ENCODE measurements at regions not wholly inside any gene's neighbourhood (a gene's known extent, or its start where the extent isn't known, plus 50 kb on each side); places are given as distances from the start of the nearest gene placed in this dataset.

GRCh38 chr1:228548788-228549187 lies 61.6 kb downstream of the RNF187 start:
- Histone ChIP-seq H3K9me3 (replicated peaks; ENCODE audit: control insufficient read depth, insufficient read depth, low read length) (no peaks in the 10 kb centered on the region), H3K4me3 (replicated peaks in 1 of 3; ENCODE audit: insufficient read depth in 1 of 3, low read depth in 1 of 3, low read length in 3 of 3) (no peak overlapping the region), H4K20me1 (replicated peaks; ENCODE audit: control insufficient read depth, extremely low read depth, insufficient read depth, low read length) (no peaks in the 10 kb centered on the region), H2AFZ (ENCODE audit: low read depth, low read length) (no peak overlapping the region), H3K27me3 (ENCODE audit: control insufficient read depth in 2 of 2, insufficient read depth in 2 of 2, low read length in 2 of 2) (no peaks in the 10 kb centered on the region), H3K79me2 (ENCODE audit: control insufficient read depth, insufficient read depth, low read length) (no peaks in the 10 kb centered on the region), H3K9ac (replicated peaks; ENCODE audit: extremely low read depth, insufficient read depth, low read length) (no peak overlapping the region), H3K9me1 (replicated peaks; ENCODE audit: control insufficient read depth, extremely low read depth, insufficient read depth, low read length) (no peaks in the 10 kb centered on the region), H3K4me2 (ENCODE audit: insufficient read depth, low read length) (no peak overlapping the region), H3K4me1 (ENCODE audit: control insufficient read depth, extremely low read depth, insufficient read depth, low read length) (no peaks in the 10 kb centered on the region), H3K36me3 (ENCODE audit: control insufficient read depth in 2 of 2, extremely low read depth in 1 of 2, insufficient read depth in 2 of 2, low read length in 2 of 2) (no peaks in the 10 kb centered on the region), H3K27ac (ENCODE audit: insufficient read depth, low read depth, low read length) (no peak overlapping the region)
- no TSS peak for BruUV-seq (replicated peaks)
- ChIA-PET POLR2A (no interaction called here), CTCF (no interaction called here)
- DNase-seq (ENCODE audit: low read depth, low spot score) (no peak), FAIRE-seq (no peak)
- dilution Hi-C loops (cut with MboI; ENCODE audit: extremely low pct_ligation_motif_present, low sequenced_read_pairs), result no loop called here
- TF ChIP-seq EZH2 (IDR thresholded peaks at IDR 0.05; ENCODE audit: borderline replicate concordance, low read depth, low read length, severe bottlenecking), result no peak
- TF ChIP-seq GATA2 (IDR thresholded peaks at IDR 0.05; ENCODE audit: insufficient read depth, insufficient read length, low read depth, low read length), result no peak
- no peak for TF ChIP-seq POLR2AphosphoS5 (IDR thresholded peaks at IDR 0.05; ENCODE audit: insufficient read depth, low read depth, low read length)
- no peak for TF ChIP-seq POLR2A (IDR thresholded peaks at IDR 0.05; ENCODE audit: low read depth, low read length)
- TF ChIP-seq, protein P1, sequence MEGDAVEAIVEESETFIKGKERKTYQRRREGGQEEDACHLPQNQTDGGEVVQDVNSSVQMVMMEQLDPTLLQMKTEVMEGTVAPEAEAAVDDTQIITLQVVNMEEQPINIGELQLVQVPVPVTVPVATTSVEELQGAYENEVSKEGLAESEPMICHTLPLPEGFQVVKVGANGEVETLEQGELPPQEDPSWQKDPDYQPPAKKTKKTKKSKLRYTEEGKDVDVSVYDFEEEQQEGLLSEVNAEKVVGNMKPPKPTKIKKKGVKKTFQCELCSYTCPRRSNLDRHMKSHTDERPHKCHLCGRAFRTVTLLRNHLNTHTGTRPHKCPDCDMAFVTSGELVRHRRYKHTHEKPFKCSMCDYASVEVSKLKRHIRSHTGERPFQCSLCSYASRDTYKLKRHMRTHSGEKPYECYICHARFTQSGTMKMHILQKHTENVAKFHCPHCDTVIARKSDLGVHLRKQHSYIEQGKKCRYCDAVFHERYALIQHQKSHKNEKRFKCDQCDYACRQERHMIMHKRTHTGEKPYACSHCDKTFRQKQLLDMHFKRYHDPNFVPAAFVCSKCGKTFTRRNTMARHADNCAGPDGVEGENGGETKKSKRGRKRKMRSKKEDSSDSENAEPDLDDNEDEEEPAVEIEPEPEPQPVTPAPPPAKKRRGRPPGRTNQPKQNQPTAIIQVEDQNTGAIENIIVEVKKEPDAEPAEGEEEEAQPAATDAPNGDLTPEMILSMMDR (IDR thresholded peaks at IDR 0.05; ENCODE audit: extremely low read depth in 1 of 2, insufficient read depth in 1 of 2, low read depth in 1 of 2, low read length in 2 of 2), result no peak
- TF ChIP-seq FOS (IDR thresholded peaks at IDR 0.05; ENCODE audit: borderline replicate concordance, insufficient read depth, low read length), result no peak
- TF ChIP-seq JUN (IDR thresholded peaks at IDR 0.05; ENCODE audit: borderline replicate concordance, insufficient read depth, insufficient read length, low read depth), result no peak
- TF ChIP-seq MAX (IDR thresholded peaks at IDR 0.05; ENCODE audit: insufficient read depth, insufficient read length), result no peak
- no peak for TF ChIP-seq MYC (IDR thresholded peaks at IDR 0.05; ENCODE audit: low read depth, low read length)
- intact Hi-C loops (cut with micrococcal nuclease), result no loop called here
